Neural progenitor cell (in vitro differentiated cells): ENCODE measurements at regions not wholly inside any gene's neighbourhood (a gene's known extent, or its start where the extent isn't known, plus 50 kb on each side); places are given as distances from the start of the nearest gene placed in this dataset.

Experiments
- CTCF ChIP-seq: fragments of 200-600 bp; sonication (generic); IDR thresholded peaks from 2 replicates; pipeline ENCODE4 v1.5.1; 2017; ENCODE audit warnings: antibody characterized with exemption, mild to moderate bottlenecking
- EZH2 ChIP-seq: fragments of 200-600 bp; sonication (generic); IDR thresholded peaks from 2 replicates; pipeline ENCODE4 v1.6.1; 2017; ENCODE audit warnings: antibody characterized with exemption, mild to moderate bottlenecking, moderate library complexity
- EZH2phosphoT487 ChIP-seq: fragments of 200-600 bp; sonication (generic); IDR thresholded peaks from 2 replicates; pipeline ENCODE4 v1.6.1; 2017; ENCODE audit warnings: antibody characterized with exemption

DNA sequence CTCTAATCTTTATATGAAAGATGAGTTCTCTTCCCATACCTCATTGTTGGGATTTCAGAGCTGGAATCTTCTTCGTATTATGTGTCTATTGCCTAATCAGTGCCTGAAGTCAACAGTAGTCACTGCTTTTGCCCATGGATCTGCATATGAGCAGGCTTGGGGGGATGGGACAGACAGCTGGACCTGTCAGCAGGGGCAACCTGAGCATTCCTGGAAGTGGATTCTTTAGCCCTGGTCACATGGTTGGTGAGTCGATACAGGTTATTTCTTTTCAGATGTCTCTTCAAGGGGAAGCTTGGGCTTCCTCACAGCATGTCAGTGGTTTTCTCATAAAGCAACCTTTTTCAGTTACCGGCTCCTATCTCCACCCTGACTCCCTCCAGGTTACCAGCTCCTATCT is 97.3 kb upstream of the RBM19 start:
- no peak for TF ChIP-seq CTCF
- no peak for TF ChIP-seq EZH2phosphoT487
- no peak for TF ChIP-seq EZH2
